ENCODE measurements at regions not wholly inside any gene's neighbourhood (a gene's known extent, or its start where the extent isn't known, plus 50 kb on each side); places are given as distances from the start of the nearest gene placed in this dataset.

GRCh38 chr2:8393506-8393905, 288.4 kb upstream of the ID2 start:
- H3K27ac ChIP-seq (ENCODE audit: low read depth, low read length), result no peak overlapping the region
- H4K20me1 ChIP-seq (ENCODE audit: control insufficient read depth, insufficient read depth, low read depth, low read length), result no peaks in the 10 kb centered on the region
- no peaks in the 10 kb centered on the region for H3K4me1 ChIP-seq (ENCODE audit: control insufficient read depth, low read length)
- H3F3A ChIP-seq (ENCODE audit: control insufficient read depth, insufficient read depth), result peaks cover 6% of the 10 kb centered on the region
- H3K79me2 ChIP-seq (ENCODE audit: control insufficient read depth, low read length), result no peaks in the 10 kb centered on the region
- no peak overlapping the region for H3K4me3 ChIP-seq (ENCODE audit: low read length)
- H3K4me2 ChIP-seq (ENCODE audit: low read length), result no peak overlapping the region
- no peaks in the 10 kb centered on the region for H3K27me3 ChIP-seq (ENCODE audit: control insufficient read depth, low read length)
- no peaks in the 10 kb centered on the region for H3K36me3 ChIP-seq (ENCODE audit: control insufficient read depth, low read length)
- H3K9me3 ChIP-seq (ENCODE audit: control insufficient read depth, insufficient read depth, low read length), result peaks cover 7% of the 10 kb centered on the region; the same call in 1 of the 2 replicates
- TF ChIP-seq EZH2phosphoT487 (IDR thresholded peaks at IDR 0.05; ENCODE audit: borderline replicate concordance, low read length) (no peak), CTCF (IDR thresholded peaks at IDR 0.05; ENCODE audit: low read depth, low read length, poor library complexity, severe bottlenecking) (no peak)
- no peaks in the 10 kb centered on the region for H3K9me2 ChIP-seq (replicated peaks; ENCODE audit: control insufficient read depth, low read length)

GRCh38 chr2:8394131-8394530, 287.7 kb upstream of the ID2 start:
- no peaks in the 10 kb centered on the region for H4K20me1 ChIP-seq (ENCODE audit: control insufficient read depth, insufficient read depth, low read depth, low read length)
- no peak overlapping the region for H3K4me2 ChIP-seq (ENCODE audit: low read length)
- H3K27ac ChIP-seq (ENCODE audit: low read depth, low read length), result no peak overlapping the region
- TF ChIP-seq EZH2phosphoT487 (IDR thresholded peaks at IDR 0.05; ENCODE audit: borderline replicate concordance, low read length) (no peak), CTCF (IDR thresholded peaks at IDR 0.05; ENCODE audit: low read depth, low read length, poor library complexity, severe bottlenecking) (no peak)
- H3K79me2 ChIP-seq (ENCODE audit: control insufficient read depth, low read length), result no peaks in the 10 kb centered on the region
- no peak overlapping the region for H3K4me3 ChIP-seq (ENCODE audit: low read length)
- H3K4me1 ChIP-seq (ENCODE audit: control insufficient read depth, low read length), result no peaks in the 10 kb centered on the region
- H3K27me3 ChIP-seq (ENCODE audit: control insufficient read depth, low read length), result no peaks in the 10 kb centered on the region
- H3K9me2 ChIP-seq (replicated peaks; ENCODE audit: control insufficient read depth, low read length), result no peaks in the 10 kb centered on the region
- no peaks in the 10 kb centered on the region for H3K36me3 ChIP-seq (ENCODE audit: control insufficient read depth, low read length)
- peaks cover 6% of the 10 kb centered on the region for H3F3A ChIP-seq (ENCODE audit: control insufficient read depth, insufficient read depth)
- H3K9me3 ChIP-seq (ENCODE audit: control insufficient read depth, insufficient read depth, low read length), result peaks cover 7% of the 10 kb centered on the region; the same call in 1 of the 2 replicates

DNA sequence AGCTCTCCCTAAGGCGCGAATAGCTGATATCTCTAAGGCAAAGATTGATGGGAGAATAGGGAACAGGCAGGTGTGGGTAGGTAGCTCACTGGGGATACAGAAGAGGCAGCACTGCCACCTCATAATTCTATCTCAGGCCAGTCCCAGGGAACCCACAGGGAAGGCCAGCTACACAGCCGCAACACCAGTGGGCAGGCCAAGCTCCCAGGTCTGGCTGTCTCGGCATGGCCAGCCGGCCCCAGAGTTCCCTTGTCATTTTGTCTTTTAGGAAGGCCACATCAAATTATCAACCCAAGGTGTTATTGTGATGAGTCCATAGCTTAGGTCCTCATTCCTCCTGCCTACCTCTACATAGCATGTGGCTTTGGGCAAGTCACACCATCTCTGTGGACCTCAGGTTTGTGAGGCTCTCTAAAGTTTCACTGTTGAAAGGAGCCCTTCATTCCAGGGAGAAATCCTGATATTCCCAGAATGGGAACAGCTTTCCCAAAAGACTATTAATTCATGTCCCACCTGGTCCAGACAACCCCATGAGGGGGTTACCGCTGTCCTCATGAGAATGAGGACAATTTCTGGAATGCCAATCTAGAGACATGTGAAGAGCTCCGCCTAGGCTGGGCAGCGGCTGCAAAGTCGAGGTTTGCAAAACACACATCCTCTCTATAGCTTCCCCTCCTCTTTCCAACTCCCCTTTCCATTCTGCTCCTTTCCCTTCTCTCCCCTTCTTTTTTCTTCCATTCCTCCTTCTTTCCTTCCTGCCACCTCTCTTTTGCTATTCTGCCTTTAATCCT, 287.1 kb upstream of the ID2 start:
- no peak overlapping the region for H3K4me3 ChIP-seq (ENCODE audit: low read length)
- H4K20me1 ChIP-seq (ENCODE audit: control insufficient read depth, insufficient read depth, low read depth, low read length), result no peaks in the 10 kb centered on the region
- peaks cover 7% of the 10 kb centered on the region; the same call in 1 of the 2 replicates for H3K9me3 ChIP-seq (ENCODE audit: control insufficient read depth, insufficient read depth, low read length)
- H3K27ac ChIP-seq (ENCODE audit: low read depth, low read length), result no peak overlapping the region
- no peak overlapping the region for H3K4me2 ChIP-seq (ENCODE audit: low read length)
- H3K79me2 ChIP-seq (ENCODE audit: control insufficient read depth, low read length), result no peaks in the 10 kb centered on the region
- H3K36me3 ChIP-seq (ENCODE audit: control insufficient read depth, low read length), result no peaks in the 10 kb centered on the region
- TF ChIP-seq EZH2phosphoT487 (IDR thresholded peaks at IDR 0.05; ENCODE audit: borderline replicate concordance, low read length), result no peak
- TF ChIP-seq CTCF (IDR thresholded peaks at IDR 0.05; ENCODE audit: low read depth, low read length, poor library complexity, severe bottlenecking), result no peak
- H3K9me2 ChIP-seq (replicated peaks; ENCODE audit: control insufficient read depth, low read length), result no peaks in the 10 kb centered on the region
- H3K27me3 ChIP-seq (ENCODE audit: control insufficient read depth, low read length), result no peaks in the 10 kb centered on the region
- H3K4me1 ChIP-seq (ENCODE audit: control insufficient read depth, low read length), result no peaks in the 10 kb centered on the region
- H3F3A ChIP-seq (ENCODE audit: control insufficient read depth, insufficient read depth), result peaks cover 6% of the 10 kb centered on the region

All from DOHH2 (cell line).